ENCODE measurements at regions not wholly inside any gene's neighbourhood (a gene's known extent, or its start where the extent isn't known, plus 50 kb on each side); places are given as distances from the start of the nearest gene placed in this dataset.

GRCh38 chr20:58567437-58567836 lies 52.2 kb upstream of the APCDD1L start:
- no peak for ATAC-seq (ENCODE audit: insufficient read depth, low read depth)

GRCh38 chr20:58566981-58567380 lies 51.8 kb upstream of the APCDD1L start:
- peak; percentile 71 for ATAC-seq (ENCODE audit: insufficient read depth, low read depth)

More at GRCh38 chr20:58567437-58567836, 52.2 kb upstream of the APCDD1L start:
- no peak overlapping the region for H3K9ac ChIP-seq (ENCODE audit: low read depth, low read length)
- no peak for DNase-seq
- no peak overlapping the region for H3K4me2 ChIP-seq (ENCODE audit: insufficient read depth, low read length)
- H3K27ac ChIP-seq (ENCODE audit: low read length): no peak overlapping the region
- H2AFZ ChIP-seq (ENCODE audit: low read depth, low read length): no peak overlapping the region
- H3K36me3 ChIP-seq (ENCODE audit: insufficient read depth, low read length): no peaks in the 10 kb centered on the region
- no peaks in the 10 kb centered on the region for H3K4me1 ChIP-seq (ENCODE audit: insufficient read depth, low read length)
- H3K9me3 ChIP-seq (ENCODE audit: insufficient read depth, low read length, severe bottlenecking): no peaks in the 10 kb centered on the region
- TF ChIP-seq CTCF (IDR thresholded peaks at IDR 0.05; ENCODE audit: borderline replicate concordance, extremely low read depth, low read length, poor library complexity, severe bottlenecking): no peak
- TF ChIP-seq EZH2 (IDR thresholded peaks at IDR 0.05; ENCODE audit: borderline replicate concordance, low read depth, low read length, severe bottlenecking): no peak
- no peaks in the 10 kb centered on the region for H3K79me2 ChIP-seq (ENCODE audit: insufficient read depth, low read length)
- peaks cover 6% of the 10 kb centered on the region; the same call in 1 of the 2 replicates for H4K20me1 ChIP-seq (ENCODE audit: insufficient read depth, low read length)
- no peak overlapping the region for H3K4me3 ChIP-seq (ENCODE audit: low read depth in 1 of 2, low read length in 2 of 2)
- no peaks in the 10 kb centered on the region for H3K27me3 ChIP-seq (ENCODE audit: insufficient read depth, low read length, poor library complexity)

GRCh38 chr20:58565461-58566175 lies 50.4 kb upstream of the APCDD1L start:
- no peaks in the 10 kb centered on the region for H3K36me3 ChIP-seq (ENCODE audit: insufficient read depth, low read length)
- no peak for DNase-seq
- H3K27me3 ChIP-seq (ENCODE audit: insufficient read depth, low read length, poor library complexity): no peaks in the 10 kb centered on the region
- ATAC-seq (ENCODE audit: insufficient read depth, low read depth): no peak
- H3K4me1 ChIP-seq (ENCODE audit: insufficient read depth, low read length): no peaks in the 10 kb centered on the region
- no peak overlapping the region for H2AFZ ChIP-seq (ENCODE audit: low read depth, low read length)
- no peak for TF ChIP-seq CTCF (IDR thresholded peaks at IDR 0.05; ENCODE audit: borderline replicate concordance, extremely low read depth, low read length, poor library complexity, severe bottlenecking)
- TF ChIP-seq EZH2 (IDR thresholded peaks at IDR 0.05; ENCODE audit: borderline replicate concordance, low read depth, low read length, severe bottlenecking): no peak
- H3K4me3 ChIP-seq (ENCODE audit: low read depth in 1 of 2, low read length in 2 of 2): no peak overlapping the region
- no peaks in the 10 kb centered on the region for H3K79me2 ChIP-seq (ENCODE audit: insufficient read depth, low read length)
- H4K20me1 ChIP-seq (ENCODE audit: insufficient read depth, low read length): peaks cover 6% of the 10 kb centered on the region; the same call in 1 of the 2 replicates
- H3K9ac ChIP-seq (ENCODE audit: low read depth, low read length): no peak overlapping the region
- H3K9me3 ChIP-seq (ENCODE audit: insufficient read depth, low read length, severe bottlenecking): no peaks in the 10 kb centered on the region
- no peak overlapping the region for H3K27ac ChIP-seq (ENCODE audit: low read length)
- H3K4me2 ChIP-seq (ENCODE audit: insufficient read depth, low read length): no peak overlapping the region

More at GRCh38 chr20:58566981-58567380, 51.8 kb upstream of the APCDD1L start:
- Histone ChIP-seq H3K27me3 (ENCODE audit: insufficient read depth, low read length, poor library complexity) (no peaks in the 10 kb centered on the region), H2AFZ (ENCODE audit: low read depth, low read length) (no peak overlapping the region), H3K9ac (ENCODE audit: low read depth, low read length) (no peak overlapping the region), H4K20me1 (ENCODE audit: insufficient read depth, low read length) (peaks cover 6% of the 10 kb centered on the region; the same call in 1 of the 2 replicates), H3K4me3 (ENCODE audit: low read depth in 1 of 2, low read length in 2 of 2) (no peak overlapping the region), H3K36me3 (ENCODE audit: insufficient read depth, low read length) (no peaks in the 10 kb centered on the region), H3K79me2 (ENCODE audit: insufficient read depth, low read length) (no peaks in the 10 kb centered on the region), H3K27ac (ENCODE audit: low read length) (no peak overlapping the region), H3K4me2 (ENCODE audit: insufficient read depth, low read length) (no peak overlapping the region), H3K4me1 (ENCODE audit: insufficient read depth, low read length) (no peaks in the 10 kb centered on the region), H3K9me3 (ENCODE audit: insufficient read depth, low read length, severe bottlenecking) (no peaks in the 10 kb centered on the region)
- DNase-seq: peak; percentile 22
- no peak for TF ChIP-seq CTCF (IDR thresholded peaks at IDR 0.05; ENCODE audit: borderline replicate concordance, extremely low read depth, low read length, poor library complexity, severe bottlenecking)
- no peak for TF ChIP-seq EZH2 (IDR thresholded peaks at IDR 0.05; ENCODE audit: borderline replicate concordance, low read depth, low read length, severe bottlenecking)
